T-helper 22 cell (primary cell): ENCODE measurements at regions not wholly inside any gene's neighbourhood (a gene's known extent, or its start where the extent isn't known, plus 50 kb on each side); places are given as distances from the start of the nearest gene placed in this dataset.
"Not testable (repeated sequence)": the region's sequence is repeated elsewhere in the genome, so short reads cannot be mapped to it uniquely, and the experiment has no call there.

ENCODE experiments used
- DNase-seq: peaks from one replicate; pipeline ENCODE4 v3.0.0-alpha.2; 2020; ENCODE audit warnings: low read depth

DNA sequence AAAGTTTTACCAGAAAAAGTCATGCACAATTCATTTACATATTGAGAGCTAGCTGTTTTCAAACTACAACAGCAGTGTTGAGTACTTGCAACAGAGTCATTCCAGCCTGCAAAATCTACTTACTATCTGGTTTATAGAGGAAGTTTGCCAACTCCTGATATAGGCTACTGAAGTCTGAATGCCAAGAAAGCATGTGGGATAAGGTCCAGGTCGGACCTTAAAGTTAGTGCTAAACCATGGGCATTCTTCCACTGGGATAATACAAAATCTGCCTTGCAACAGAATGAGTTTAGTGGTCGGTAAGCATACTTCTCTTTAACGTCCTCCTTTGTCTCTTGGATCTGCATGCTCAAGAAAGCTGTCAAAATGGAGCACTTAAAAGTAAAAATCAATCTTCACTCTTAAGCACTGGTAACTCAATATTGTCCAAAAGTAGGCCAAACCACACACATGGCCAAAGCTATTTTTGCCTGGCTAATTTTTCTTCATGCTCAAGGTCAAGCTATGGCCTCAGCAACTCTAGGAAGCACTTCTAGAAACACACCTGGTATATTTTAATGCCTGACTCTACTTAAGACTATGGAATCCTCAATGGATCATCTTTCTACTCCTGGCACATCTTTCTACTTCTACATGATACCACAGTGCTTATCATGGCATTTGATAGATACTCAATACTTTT is 364.9 kb upstream of the KITLG start:
- DNase-seq: no peak

DNA sequence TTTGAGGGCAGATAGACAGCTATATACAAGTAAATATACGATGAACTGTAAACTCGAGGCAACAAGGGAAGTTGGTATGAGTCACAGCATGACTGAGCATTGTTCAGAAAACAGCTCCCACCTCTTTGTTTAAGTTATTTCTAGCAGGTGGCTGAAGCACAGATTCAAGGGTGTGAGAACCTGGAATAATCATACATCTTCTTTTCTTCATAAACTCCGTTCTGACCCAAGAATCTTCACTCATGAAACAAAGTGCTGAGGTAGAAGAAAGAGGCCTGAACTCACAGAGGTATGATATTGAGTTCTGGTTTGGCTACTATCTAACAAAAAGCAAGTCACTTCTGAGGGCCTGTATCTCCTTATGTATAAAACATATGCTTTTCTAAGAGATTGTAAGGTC is 364.1 kb upstream of the KITLG start:
- no peak for DNase-seq

DNA sequence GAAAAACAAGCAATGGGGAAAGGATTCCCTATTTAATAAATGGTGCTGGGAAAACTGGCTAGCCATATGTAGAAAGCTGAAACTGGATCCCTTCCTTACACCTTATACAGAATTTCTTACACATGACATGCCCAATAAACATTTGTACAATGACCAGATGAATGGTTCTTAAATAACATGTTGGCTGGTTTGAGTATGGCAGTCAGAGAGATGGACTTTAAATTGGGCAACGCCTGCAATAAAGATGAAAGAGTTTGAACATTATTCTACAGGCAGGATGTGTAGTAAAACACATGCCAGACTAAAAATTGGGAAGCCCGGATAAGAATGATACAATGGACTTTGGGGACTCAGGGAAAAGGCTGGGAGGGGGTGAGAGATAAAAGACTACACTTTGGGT is 360.6 kb upstream of the KITLG start:
- no peak for DNase-seq

- no peak for DNase-seq
Observed at GRCh38 chr12:88935856-88936255, 355.6 kb upstream of the KITLG start.

- no peak for DNase-seq
Observed at GRCh38 chr12:88934163-88934747, 354.0 kb upstream of the KITLG start.

DNA sequence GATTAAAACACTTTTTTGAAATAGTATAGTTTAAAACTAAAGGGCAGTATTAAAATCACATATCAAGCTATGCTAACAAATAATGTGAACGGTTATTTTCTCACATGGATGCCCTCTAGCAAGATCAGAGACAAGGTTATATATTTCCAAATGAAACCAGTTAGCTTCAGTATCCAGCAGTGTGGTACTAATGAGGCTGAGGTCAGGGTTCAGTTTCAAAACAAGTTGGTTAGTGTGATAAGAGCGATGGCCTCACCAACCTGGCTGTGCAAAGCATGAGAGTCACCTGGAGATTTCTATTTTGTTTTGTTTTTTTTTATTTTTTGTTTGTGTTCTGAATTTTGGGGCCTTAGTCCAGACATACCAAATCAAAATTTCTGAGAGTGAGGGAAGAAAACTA is 352.2 kb upstream of the KITLG start:
- no peak for DNase-seq

GRCh38 chr12:88931598-88931997 is 351.3 kb upstream of the KITLG start:
- DNase-seq: no peak

DNA sequence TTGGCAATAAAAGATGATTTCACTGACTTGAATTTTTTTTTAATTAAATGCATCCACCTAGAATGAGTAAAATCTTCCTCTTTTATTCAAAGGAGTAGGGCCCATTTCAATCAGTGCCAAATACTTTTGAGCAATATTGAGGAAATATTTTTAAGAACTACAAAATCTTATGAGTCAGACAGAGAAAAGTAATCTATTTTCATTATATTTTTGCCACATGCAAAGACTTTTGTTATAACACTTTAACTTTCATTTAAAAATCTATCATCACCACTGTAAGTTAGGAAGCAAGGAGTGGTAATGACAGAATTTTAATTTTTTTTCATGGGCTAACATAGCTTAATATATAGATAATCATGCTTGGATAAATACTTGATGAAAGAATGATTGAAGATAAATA is 345.2 kb upstream of the KITLG start:
- no peak for DNase-seq

DNA sequence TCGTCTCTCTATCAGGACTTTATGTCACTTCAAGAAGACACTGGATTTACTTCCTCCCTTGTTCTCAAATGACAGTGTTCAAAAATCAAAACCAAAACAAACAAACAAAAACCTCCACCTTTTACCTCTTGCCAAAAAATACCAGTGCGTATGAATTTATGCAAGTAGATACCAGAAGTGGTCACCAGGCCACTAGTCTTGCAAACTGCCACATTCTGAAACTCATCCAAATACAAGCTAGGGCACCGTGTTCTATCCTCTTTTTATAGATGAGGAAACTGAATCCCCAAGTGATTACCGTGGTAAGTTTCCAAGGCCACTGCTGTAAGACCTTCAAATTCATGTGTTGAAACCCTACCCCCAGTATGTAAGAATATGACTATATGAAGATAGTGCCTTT is 343.9 kb upstream of the KITLG start:
- DNase-seq: no peak

DNA sequence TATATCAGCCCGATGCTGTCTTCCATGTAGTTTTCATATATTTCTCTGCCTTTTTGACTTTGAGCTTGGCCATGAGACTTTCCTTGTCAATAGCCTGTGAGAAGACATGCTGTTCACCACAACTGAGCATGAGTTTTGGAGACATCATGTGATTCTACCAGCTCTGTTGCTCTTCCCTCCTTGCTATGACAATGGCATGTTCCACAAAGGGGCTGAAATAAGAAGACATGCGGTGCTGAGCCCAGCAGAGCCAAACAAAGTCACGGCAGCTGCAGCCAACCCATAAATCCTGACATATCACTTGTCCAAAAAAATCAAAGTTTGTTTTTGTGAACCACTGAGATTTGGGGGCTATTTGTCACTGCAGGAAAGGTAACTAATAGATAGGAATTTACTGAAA is 343.4 kb upstream of the KITLG start:
- DNase-seq: no peak

- no peak for DNase-seq
Observed at GRCh38 chr12:88922816-88923215, 342.5 kb upstream of the KITLG start.

DNA sequence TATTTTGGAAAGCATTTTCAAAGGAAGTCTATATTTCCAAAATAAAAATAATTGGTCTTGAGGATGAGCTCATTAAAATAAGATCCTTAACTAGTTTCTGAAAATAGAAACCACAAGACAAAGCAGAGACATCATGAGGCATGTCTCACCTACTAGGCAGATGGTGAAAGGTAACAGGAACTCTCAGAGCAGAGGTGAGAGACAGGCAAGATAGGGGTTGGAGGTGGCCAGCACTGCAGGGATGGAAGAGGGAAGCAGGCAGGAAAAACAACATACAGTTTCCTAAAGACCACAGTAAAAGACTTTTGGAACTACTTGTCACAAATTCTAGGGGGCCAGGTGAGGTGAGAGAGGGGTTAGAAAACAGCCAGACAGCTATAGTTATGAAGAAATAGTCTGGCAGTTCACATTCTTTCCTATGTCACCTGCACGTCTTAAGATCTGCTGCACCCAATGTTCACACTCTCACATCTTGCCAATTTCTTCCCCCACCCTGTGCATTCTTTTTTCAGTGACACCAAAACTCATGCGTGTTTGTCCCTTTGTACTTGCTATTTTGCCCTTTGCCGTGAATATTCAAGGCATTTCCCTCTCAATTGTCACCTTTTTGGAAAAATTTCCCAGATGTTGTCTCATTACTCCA is 341.7 kb upstream of the KITLG start:
- DNase-seq: no peak

- DNase-seq: no peak
Observed at GRCh38 chr12:88921434-88921833, 341.2 kb upstream of the KITLG start.

- no peak for DNase-seq
Observed at GRCh38 chr12:88918161-88918560, 337.9 kb upstream of the KITLG start.

GRCh38 chr12:88914967-88915366 is 334.7 kb upstream of the KITLG start:
- DNase-seq: no peak

DNA sequence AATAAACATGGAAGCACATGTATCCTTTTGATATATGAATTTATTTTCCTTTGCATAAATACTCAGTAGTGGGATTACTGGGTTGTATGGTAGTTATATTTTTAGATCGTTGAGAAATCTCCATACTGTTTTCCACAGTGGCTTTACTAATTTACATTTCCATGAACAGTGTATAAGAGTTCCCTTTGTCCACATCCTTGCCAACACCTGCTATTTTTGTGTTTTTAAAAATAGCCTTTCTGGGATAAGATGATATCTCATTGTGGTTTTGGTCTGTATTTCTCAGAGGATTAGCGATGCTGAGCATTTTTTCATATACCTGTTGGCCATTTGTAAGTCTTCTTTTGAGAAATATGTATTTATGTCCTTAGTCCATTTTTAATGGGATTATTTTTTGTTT is 329.2 kb upstream of the KITLG start:
- no peak for DNase-seq

DNA sequence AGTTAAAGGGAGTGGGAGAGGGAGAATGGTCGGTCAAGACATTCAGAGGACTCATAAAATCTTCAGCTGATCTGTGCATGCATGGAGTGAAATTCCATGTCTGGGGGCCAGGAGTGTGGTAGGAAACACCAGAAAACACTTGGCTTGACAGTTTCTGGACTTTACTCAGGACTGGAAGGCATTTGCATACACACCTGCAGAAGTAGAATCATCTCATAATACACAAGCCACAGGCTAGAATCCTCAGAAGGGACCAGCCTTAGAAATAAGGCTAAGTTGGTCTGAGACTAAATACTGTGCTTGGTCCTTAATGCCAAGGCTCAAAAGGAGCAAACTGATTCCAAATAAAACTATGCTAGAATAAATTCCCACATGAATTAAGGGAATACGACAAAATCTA is 328.1 kb upstream of the KITLG start:
- no peak for DNase-seq

DNA sequence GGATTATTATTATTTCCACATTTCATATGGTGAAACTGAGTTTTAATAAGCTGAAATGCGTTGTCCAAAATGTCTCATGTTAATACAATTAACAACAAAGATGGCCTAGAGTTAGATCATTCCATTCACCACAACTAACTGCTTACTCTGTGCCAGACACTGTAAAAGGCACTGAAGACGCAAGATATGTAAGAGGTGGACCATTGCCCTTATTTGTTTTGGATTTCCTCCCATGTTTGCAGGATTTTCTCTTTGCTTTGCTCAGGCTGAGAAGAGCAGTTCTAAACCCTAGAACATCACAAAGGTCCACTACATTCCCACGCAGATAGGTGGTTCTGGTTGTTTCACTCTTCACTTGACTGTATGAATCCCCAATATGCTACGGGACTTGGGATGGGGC is 324.4 kb upstream of the KITLG start:
- DNase-seq: no peak

GRCh38 chr12:88903333-88903732 is 323.1 kb upstream of the KITLG start:
- DNase-seq: no peak

- no peak for DNase-seq
Observed at GRCh38 chr12:88897723-88898122, 317.5 kb upstream of the KITLG start.

DNA sequence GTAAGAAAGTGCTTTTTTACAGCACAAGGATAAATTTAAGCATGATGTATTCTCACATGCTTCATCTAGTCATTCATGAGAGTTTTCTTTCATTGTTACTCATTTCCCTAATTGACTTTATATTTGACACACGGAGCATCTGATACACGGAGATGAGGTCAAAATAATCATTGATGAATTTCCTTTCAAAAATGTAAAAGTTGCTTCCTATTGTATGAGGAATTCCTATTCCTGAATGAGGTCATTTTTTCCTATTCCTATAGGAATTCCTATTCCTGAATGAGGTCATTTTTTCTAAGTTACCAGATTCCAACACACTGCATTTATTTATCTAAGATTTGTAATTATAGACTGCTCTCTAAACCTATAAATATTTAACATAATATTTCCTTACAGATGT is 316.7 kb upstream of the KITLG start:
- no peak for DNase-seq

DNA sequence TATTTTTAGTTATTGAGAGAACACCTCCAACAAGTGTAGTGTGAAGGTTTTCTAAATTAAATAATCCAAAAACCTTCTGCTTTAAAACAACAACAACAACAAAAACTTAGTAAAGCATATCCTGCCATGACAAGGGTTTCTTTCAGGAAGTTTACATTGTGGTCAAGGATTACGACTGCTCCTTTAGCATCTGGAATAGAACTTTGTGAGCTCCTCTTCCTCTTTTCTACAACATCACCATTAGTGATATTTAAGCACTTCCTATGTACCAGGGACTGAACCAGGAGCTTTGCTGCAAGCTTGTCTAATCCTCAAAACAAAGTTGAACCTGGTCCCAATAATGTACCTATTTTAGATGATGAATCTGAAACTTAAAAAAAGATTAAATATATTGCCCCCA is 315.4 kb upstream of the KITLG start:
- no peak for DNase-seq

DNA sequence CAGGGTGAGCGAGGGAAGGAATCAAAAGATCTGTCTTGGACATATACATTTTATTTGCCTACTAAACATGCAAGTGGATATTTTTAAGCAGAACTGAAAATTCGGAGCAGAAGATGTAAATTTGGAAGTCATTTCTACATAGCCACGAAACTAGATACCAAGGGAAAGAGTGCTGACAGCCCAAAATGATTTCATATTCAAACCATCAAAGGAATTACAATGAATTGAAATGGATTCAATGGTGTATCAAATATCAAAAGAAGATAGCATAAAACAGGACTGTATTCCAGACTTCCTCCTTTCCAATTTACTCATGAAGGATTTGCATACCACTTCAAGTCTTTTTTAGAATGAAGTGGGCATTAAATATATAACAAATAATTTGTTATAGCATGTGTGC is 313.5 kb upstream of the KITLG start:
- no peak for DNase-seq

DNA sequence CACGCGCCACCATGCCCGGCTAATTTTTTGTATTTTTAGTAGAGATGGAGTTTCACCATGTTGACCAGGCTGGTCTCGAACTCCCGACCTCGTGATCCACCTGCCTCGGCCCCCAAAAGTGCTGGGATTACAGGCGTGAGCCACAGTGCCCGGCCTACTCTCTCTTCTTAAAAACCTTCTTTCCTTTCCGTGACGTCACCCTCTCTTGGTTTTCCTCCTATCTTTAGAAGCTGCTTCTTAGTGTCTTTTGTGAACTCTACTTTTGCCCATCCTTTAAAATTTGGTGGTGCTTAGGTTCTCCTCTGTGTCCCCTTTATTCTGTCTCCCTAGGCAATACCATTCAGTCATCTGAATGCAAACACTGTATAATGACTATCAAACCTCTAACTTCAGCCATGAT is 311.2 kb upstream of the KITLG start:
- DNase-seq: not testable (repeated sequence)
